OCI-LY3 (cell line): ENCODE measurements at regions not wholly inside any gene's neighbourhood (a gene's known extent, or its start where the extent isn't known, plus 50 kb on each side); places are given as distances from the start of the nearest gene placed in this dataset.

Experiments
- H2AFZ ChIP-seq: fragments of 200-600, 300-600 bp; shearing (Covaris generic); 2 replicates; pipeline ENCODE4 v1.6.0; 2014; ENCODE audit warnings: antibody characterized with exemption, low read depth, low read length
- H3K27ac ChIP-seq: fragments of 200-600, 300-600 bp; sonication (generic); 2 replicates; pipeline ENCODE4 v1.5.1; 2014; ENCODE audit warnings: mild to moderate bottlenecking, low read length, moderate library complexity, mixed read lengths
- H3K27me3 ChIP-seq: fragments of 200-600, 300-600 bp; sonication (generic); 2 replicates; pipeline ENCODE4 v1.6.1; 2014; ENCODE audit warnings: low read depth, low read length, mixed read lengths
- H3K36me3 ChIP-seq: fragments of 200-600, 300-600 bp; sonication (generic); replicated peaks from 2 replicates; pipeline ENCODE3; 2014; ENCODE audit warnings: low read depth, low read length, mixed read lengths
- H3K4me1 ChIP-seq: fragments of 300-600, 200-600 bp; sonication (generic); 2 replicates; pipeline ENCODE4 v1.6.1; 2014; ENCODE audit warnings: low read length, mixed read lengths
- H3K4me2 ChIP-seq: fragments of 200-600, 300-600 bp; sonication (generic); 2 replicates; pipeline ENCODE4 v1.6.1; 2014; ENCODE audit warnings: low read length, mixed read lengths
- H3K4me3 ChIP-seq: fragments of 300-600, 200-600 bp; sonication (generic); 2 replicates; pipeline ENCODE4 v1.5.1; 2014; ENCODE audit warnings: antibody characterized with exemption, mild to moderate bottlenecking, low read length, moderate library complexity
- H3K79me2 ChIP-seq: fragments of 300-600, 200-600 bp; shearing (Covaris generic); 2 replicates; pipeline ENCODE4 v1.6.1; 2014; ENCODE audit warnings: mild to moderate bottlenecking, low read length, mixed read lengths
- H3K9ac ChIP-seq: fragments of 300-600, 200-600 bp; shearing (Covaris generic); 2 replicates; pipeline ENCODE4 v1.6.0; 2014; ENCODE audit warnings: mild to moderate bottlenecking, low read length, moderate library complexity
- H3K9me3 ChIP-seq: fragments of 200-600, 300-600 bp; shearing (Covaris generic); 2 replicates; pipeline ENCODE4 v1.6.1; 2014; ENCODE audit warnings: low read length, mixed read lengths; ENCODE audit not compliant: insufficient read depth
- H4K20me1 ChIP-seq: fragments of 200-600, 300-600 bp; sonication (generic); 2 replicates; pipeline ENCODE4 v1.6.1; 2016; ENCODE audit warnings: low read length, mixed read lengths; ENCODE audit not compliant: insufficient read depth
- EZH2phosphoT487 ChIP-seq: fragments of 200-600 bp; shearing (Covaris generic); IDR thresholded peaks from 2 replicates; pipeline ENCODE4 v1.6.1; 2018; ENCODE audit warnings: antibody characterized with exemption, mixed run types, low read depth
- TF ChIP-seq, protein P1 (sequence below): fragments of 200-600, 300-600 bp; sonication (generic); IDR thresholded peaks from 2 replicates; pipeline ENCODE4 v1.5.1; 2014; ENCODE audit warnings: antibody characterized with exemption, low read length, low read depth

DNA sequence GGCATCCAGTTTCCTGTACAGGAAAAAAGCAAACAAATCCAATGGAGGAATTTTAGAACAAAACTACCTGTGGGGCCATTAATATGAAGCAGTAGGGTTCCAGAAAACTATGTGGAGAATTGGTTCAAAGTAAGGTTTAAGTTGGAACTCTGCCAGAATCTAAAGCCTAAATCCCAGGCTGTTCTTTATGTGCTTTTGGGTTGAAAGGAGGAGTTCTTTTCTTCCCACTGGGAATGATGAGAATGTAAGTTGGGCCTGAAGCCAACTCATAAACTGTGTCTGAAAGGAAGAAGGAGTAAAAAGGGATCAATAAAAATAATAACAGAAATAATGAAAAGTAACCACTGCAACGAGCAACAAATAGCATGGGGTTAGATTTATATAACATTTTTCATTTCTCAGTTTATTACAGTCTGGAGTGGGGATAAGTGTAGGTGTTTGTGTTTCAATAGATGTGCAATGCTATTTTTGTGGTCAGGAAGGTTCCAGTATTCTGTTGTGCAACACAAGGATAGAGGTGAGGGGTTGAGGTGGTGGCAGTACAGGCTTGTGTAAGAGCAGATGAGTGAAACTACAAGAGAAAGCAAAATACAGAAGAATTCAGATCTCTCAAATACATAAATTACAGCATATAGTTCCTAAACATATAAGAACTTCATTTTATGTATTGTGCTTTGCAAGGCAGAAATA lies 373.6 kb downstream of the EMP1 start:
- Histone ChIP-seq H2AFZ (no peak overlapping the region), H3K4me2 (no peak overlapping the region), H3K27ac (no peak overlapping the region), H3K4me3 (no peak overlapping the region), H3K9me3 (no peaks in the 10 kb centered on the region), H4K20me1 (no peaks in the 10 kb centered on the region), H3K27me3 (peaks cover 46% of the 10 kb centered on the region), H3K4me1 (no peaks in the 10 kb centered on the region), H3K36me3 (no peaks in the 10 kb centered on the region), H3K9ac (no peak overlapping the region), H3K79me2 (no peaks in the 10 kb centered on the region)
- TF ChIP-seq EZH2phosphoT487, result no peak
- TF ChIP-seq, protein P1, sequence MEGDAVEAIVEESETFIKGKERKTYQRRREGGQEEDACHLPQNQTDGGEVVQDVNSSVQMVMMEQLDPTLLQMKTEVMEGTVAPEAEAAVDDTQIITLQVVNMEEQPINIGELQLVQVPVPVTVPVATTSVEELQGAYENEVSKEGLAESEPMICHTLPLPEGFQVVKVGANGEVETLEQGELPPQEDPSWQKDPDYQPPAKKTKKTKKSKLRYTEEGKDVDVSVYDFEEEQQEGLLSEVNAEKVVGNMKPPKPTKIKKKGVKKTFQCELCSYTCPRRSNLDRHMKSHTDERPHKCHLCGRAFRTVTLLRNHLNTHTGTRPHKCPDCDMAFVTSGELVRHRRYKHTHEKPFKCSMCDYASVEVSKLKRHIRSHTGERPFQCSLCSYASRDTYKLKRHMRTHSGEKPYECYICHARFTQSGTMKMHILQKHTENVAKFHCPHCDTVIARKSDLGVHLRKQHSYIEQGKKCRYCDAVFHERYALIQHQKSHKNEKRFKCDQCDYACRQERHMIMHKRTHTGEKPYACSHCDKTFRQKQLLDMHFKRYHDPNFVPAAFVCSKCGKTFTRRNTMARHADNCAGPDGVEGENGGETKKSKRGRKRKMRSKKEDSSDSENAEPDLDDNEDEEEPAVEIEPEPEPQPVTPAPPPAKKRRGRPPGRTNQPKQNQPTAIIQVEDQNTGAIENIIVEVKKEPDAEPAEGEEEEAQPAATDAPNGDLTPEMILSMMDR, result no peak

DNA sequence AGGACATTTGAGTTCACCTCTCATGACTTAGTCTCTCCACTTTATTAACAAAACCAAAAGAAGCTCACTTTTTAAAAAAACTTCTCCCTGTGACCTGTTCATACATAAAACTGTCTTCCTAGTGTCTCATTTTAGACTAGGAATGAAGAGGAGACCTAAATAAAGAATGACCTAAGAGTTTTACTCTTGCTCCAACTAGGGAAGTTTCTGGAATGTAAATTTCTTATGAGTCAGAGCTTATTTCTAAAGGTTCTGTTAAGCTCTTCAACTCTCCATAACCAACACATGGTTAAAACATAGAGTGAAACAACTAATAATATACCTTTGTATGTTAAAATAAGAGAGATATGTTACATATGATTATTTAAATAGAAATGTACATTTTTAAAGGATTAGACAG lies 369.8 kb downstream of the EMP1 start:
- TF ChIP-seq, protein P1, result no peak
- TF ChIP-seq EZH2phosphoT487, result no peak
- Histone ChIP-seq H3K9me3 (no peaks in the 10 kb centered on the region), H2AFZ (no peak overlapping the region)

DNA sequence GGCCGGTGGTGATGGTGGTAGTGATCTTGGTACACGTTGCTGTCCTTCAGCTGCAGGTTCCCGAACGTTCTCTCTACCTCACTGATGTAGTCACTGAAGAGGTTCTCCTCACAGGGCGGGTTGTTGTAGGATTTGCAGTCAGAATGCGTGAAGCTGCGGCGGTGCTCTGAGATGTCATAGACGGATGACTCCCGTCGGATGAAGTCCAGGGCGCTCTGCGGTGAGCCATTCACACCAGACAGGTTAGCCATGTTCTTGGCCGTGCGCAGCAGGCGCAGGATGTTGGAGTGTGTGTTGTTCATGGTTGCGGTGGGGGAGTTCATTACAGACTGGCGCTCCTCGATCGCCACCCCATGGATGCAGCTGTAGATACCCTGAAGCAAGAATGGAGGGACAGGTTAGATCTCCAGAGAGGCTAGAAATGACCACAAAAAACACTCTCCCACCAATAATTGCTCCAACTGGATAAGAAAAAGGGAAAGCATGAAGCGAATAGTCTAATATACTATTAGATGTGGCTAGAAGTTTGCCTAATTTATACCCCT lies 367.8 kb downstream of the EMP1 start:
- peaks cover 48% of the 10 kb centered on the region for H3K27me3 ChIP-seq
- TF ChIP-seq, protein P1, result no peak
- TF ChIP-seq EZH2phosphoT487, result no peak

More for the DNA sequence above, 369.8 kb downstream of the EMP1 start:
- no peak overlapping the region for H3K9ac ChIP-seq
- no peaks in the 10 kb centered on the region for H4K20me1 ChIP-seq
- peaks cover 49% of the 10 kb centered on the region for H3K27me3 ChIP-seq
- no peak overlapping the region for H3K4me2 ChIP-seq
- H3K4me1 ChIP-seq, result no peaks in the 10 kb centered on the region
- H3K27ac ChIP-seq, result no peak overlapping the region
- H3K36me3 ChIP-seq, result no peaks in the 10 kb centered on the region
- no peak overlapping the region for H3K4me3 ChIP-seq
- H3K79me2 ChIP-seq, result no peaks in the 10 kb centered on the region

DNA sequence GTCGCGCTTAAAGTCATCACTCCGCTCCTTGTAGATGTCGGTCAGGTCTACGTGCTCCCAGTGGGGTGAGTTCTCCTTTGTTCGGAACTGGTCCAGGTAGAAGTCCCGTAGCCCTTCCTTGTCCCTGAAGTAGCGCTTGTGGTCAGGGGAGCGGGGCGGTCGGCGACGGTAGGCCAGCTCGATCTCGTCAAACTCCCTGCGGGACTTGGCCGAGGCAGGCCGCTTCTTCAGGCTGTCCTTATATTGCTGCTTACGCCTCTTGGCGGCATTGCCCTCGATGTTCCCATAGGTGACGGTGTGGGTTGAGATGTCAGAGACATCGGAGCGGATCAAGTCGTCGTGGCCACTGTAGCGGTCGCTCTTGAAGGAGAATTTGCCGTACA lies 367.2 kb downstream of the EMP1 start:
- Histone ChIP-seq H3K27me3 (peaks cover 46% of the 10 kb centered on the region), H3K9ac (no peak overlapping the region), H3K4me2 (no peak overlapping the region), H3K27ac (no peak overlapping the region), H2AFZ (no peak overlapping the region), H3K9me3 (no peaks in the 10 kb centered on the region), H4K20me1 (no peaks in the 10 kb centered on the region), H3K79me2 (no peaks in the 10 kb centered on the region), H3K4me3 (no peak overlapping the region), H3K36me3 (no peaks in the 10 kb centered on the region), H3K4me1 (no peaks in the 10 kb centered on the region)
- TF ChIP-seq EZH2phosphoT487, result no peak
- TF ChIP-seq, protein P1, result no peak

More for the DNA sequence above, 367.8 kb downstream of the EMP1 start:
- H3K36me3 ChIP-seq, result no peaks in the 10 kb centered on the region
- no peak overlapping the region for H3K4me3 ChIP-seq
- no peak overlapping the region for H2AFZ ChIP-seq
- H3K9ac ChIP-seq, result no peak overlapping the region
- H3K27ac ChIP-seq, result no peak overlapping the region
- H3K4me1 ChIP-seq, result no peaks in the 10 kb centered on the region
- H3K79me2 ChIP-seq, result no peaks in the 10 kb centered on the region
- no peak overlapping the region for H3K4me2 ChIP-seq
- no peaks in the 10 kb centered on the region for H4K20me1 ChIP-seq
- H3K9me3 ChIP-seq, result no peaks in the 10 kb centered on the region
